ENCODE measurements at regions not wholly inside any gene's neighbourhood (a gene's known extent, or its start where the extent isn't known, plus 50 kb on each side); places are given as distances from the start of the nearest gene placed in this dataset.

DNA sequence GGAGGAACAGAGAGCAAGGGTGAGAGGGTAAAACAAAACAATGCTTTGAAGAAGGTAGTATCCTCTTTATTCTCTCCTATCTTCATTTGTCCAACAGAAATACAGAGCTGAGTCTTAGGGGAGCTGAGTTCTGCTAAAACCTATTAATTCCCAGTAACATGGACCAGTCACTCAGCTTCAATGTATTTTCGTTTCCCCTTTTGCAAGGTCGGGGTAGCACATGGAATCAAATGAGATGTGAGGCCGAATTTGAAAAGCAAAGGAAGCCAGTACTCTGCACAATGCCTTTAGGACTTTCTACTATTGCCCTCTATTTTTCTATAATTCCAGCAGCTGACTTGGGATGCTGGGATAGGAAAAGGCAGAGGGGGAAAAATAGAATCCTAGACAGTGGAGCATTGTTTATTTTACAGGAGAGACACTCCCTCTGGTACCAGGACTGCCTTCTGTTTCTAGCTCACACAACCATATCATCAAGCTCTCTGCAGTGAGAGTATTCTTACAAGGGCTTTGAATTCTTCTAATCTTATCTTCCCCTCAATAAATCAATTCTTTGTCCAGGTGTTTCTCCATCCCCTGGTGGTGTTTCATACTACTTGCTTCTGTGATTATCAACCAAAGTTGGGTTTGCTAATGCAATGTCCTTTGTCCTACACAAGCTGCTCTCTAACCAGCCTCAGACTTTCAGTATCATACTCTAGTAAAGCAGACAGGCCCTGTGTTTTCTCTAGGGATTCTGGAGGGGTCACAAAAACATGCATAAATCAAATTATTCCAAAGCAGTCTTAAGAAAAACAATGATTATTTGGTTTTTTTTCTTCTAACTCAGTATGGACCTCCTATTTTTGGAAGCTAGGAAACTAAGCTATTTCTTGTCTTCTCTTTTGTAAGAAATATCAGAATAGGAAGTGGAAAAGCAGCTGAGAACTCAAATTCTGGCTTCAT, 341.5 kb downstream of the OSTF1 start:
- no peak overlapping the region for H2BK12ac ChIP-seq (ENCODE audit: low read length)
- H3K18ac ChIP-seq (ENCODE audit: low read length), result no peak overlapping the region
- no peak overlapping the region for H2AK5ac ChIP-seq (ENCODE audit: low read length)
- H2BK5ac ChIP-seq (ENCODE audit: low read depth, low read length, poor library complexity), result no peak overlapping the region
- no peaks in the 10 kb centered on the region for H3K36me3 ChIP-seq (ENCODE audit: control insufficient read depth in 1 of 2, insufficient read depth in 2 of 2, low read length in 2 of 2)
- H3K9me3 ChIP-seq (ENCODE audit: insufficient read depth, low read depth, low read length), result no peaks in the 10 kb centered on the region
- no peaks in the 10 kb centered on the region for H3K27me3 ChIP-seq (ENCODE audit: insufficient read depth, low read length)
- no peak overlapping the region for H3K4ac ChIP-seq (ENCODE audit: low read depth, low read length)
- H2AFZ ChIP-seq (ENCODE audit: insufficient read depth, low read length, poor library complexity), result no peak overlapping the region
- H3K79me2 ChIP-seq (ENCODE audit: control insufficient read depth, insufficient read depth, low read length, poor library complexity), result no peaks in the 10 kb centered on the region
- H4K12ac ChIP-seq (ENCODE audit: low read depth, low read length), result no peak overlapping the region
- no peak overlapping the region for H3K23ac ChIP-seq (ENCODE audit: low read length)
- H3K14ac ChIP-seq (ENCODE audit: low read length), result no peak overlapping the region
- no peak overlapping the region for H4K91ac ChIP-seq (ENCODE audit: low read depth, low read length)
- no peak overlapping the region for H4K8ac ChIP-seq (ENCODE audit: low read depth, low read length)
- no CpG with 5 or more reads among the region's 3 CpGs for WGBS (ENCODE audit: extremely low coverage, insufficient coverage, insufficient read length)
- H3K4me1 ChIP-seq (ENCODE audit: control insufficient read depth in 1 of 2, insufficient read depth in 2 of 2, low read length in 2 of 2), result no peaks in the 10 kb centered on the region
- H3K4me2 ChIP-seq (ENCODE audit: low read length), result no peak overlapping the region
- H2BK120ac ChIP-seq (ENCODE audit: insufficient read depth, low read length, poor library complexity), result no peak overlapping the region
- H3K9ac ChIP-seq (ENCODE audit: low read length), result no peak overlapping the region
- no peak overlapping the region for H3K4me3 ChIP-seq (ENCODE audit: low read depth, low read length)
- H3K79me1 ChIP-seq (ENCODE audit: low read length), result no peaks in the 10 kb centered on the region
- no peak for DNase-seq
- H3K27ac ChIP-seq (ENCODE audit: low read depth, low read length), result no peak overlapping the region

- H3K27me3 ChIP-seq (ENCODE audit: insufficient read depth, low read length), result no peaks in the 10 kb centered on the region
- H4K12ac ChIP-seq (ENCODE audit: low read depth, low read length), result no peak overlapping the region
- H3K4me2 ChIP-seq (ENCODE audit: low read length), result no peak overlapping the region
- H3K14ac ChIP-seq (ENCODE audit: low read length), result no peak overlapping the region
- DNase-seq, result no peak
- no peaks in the 10 kb centered on the region for H3K79me1 ChIP-seq (ENCODE audit: low read length)
- H2BK12ac ChIP-seq (ENCODE audit: low read length), result no peak overlapping the region
- no peaks in the 10 kb centered on the region for H3K9me3 ChIP-seq (ENCODE audit: insufficient read depth, low read depth, low read length)
- no peak overlapping the region for H3K4ac ChIP-seq (ENCODE audit: low read depth, low read length)
- no peak overlapping the region for H3K9ac ChIP-seq (ENCODE audit: low read length)
- H2BK5ac ChIP-seq (ENCODE audit: low read depth, low read length, poor library complexity), result no peak overlapping the region
- no peak overlapping the region for H2BK120ac ChIP-seq (ENCODE audit: insufficient read depth, low read length, poor library complexity)
- H3K4me1 ChIP-seq (ENCODE audit: control insufficient read depth in 1 of 2, insufficient read depth in 2 of 2, low read length in 2 of 2), result no peaks in the 10 kb centered on the region
- H3K4me3 ChIP-seq (ENCODE audit: low read depth, low read length), result no peak overlapping the region
- H3K36me3 ChIP-seq (ENCODE audit: control insufficient read depth in 1 of 2, insufficient read depth in 2 of 2, low read length in 2 of 2), result no peaks in the 10 kb centered on the region
- no peak overlapping the region for H3K23ac ChIP-seq (ENCODE audit: low read length)
- H2AFZ ChIP-seq (ENCODE audit: insufficient read depth, low read length, poor library complexity), result no peak overlapping the region
- no peaks in the 10 kb centered on the region for H3K79me2 ChIP-seq (ENCODE audit: control insufficient read depth, insufficient read depth, low read length, poor library complexity)
- H2AK5ac ChIP-seq (ENCODE audit: low read length), result no peak overlapping the region
- H4K8ac ChIP-seq (ENCODE audit: low read depth, low read length), result no peak overlapping the region
- no peak overlapping the region for H3K18ac ChIP-seq (ENCODE audit: low read length)
- no peak overlapping the region for H4K91ac ChIP-seq (ENCODE audit: low read depth, low read length)
- H3K27ac ChIP-seq (ENCODE audit: low read depth, low read length), result no peak overlapping the region
These were observed 343.1 kb downstream of the OSTF1 start for GRCh38 chr9:75431375-75431774.

DNA sequence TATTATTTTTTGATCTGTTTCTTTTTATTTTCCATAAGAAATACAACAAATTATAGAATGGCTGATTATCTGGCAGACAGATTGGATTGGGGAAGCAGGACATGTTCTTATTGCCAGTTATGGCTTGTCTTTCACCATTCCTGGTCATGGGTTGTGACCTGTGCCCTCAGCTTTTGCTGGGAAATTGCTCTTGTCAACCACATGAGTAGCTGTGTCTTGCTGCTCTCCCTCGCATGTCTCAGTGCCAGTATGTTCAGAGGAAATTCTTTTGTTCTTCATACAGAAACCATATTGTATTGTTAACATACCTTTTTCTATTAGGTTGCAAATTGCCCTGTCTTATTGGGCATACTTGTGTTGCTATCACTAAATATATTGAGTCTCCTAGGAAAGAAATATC, 344.1 kb downstream of the OSTF1 start:
- Histone ChIP-seq H3K36me3 (ENCODE audit: control insufficient read depth in 1 of 2, insufficient read depth in 2 of 2, low read length in 2 of 2) (no peaks in the 10 kb centered on the region), H2AFZ (ENCODE audit: insufficient read depth, low read length, poor library complexity) (no peak overlapping the region), H3K9me3 (ENCODE audit: insufficient read depth, low read depth, low read length) (no peaks in the 10 kb centered on the region), H2BK120ac (ENCODE audit: insufficient read depth, low read length, poor library complexity) (no peak overlapping the region), H4K91ac (ENCODE audit: low read depth, low read length) (no peak overlapping the region), H4K8ac (ENCODE audit: low read depth, low read length) (no peak overlapping the region), H3K27ac (ENCODE audit: low read depth, low read length) (no peak overlapping the region), H3K79me1 (ENCODE audit: low read length) (no peaks in the 10 kb centered on the region), H3K4ac (ENCODE audit: low read depth, low read length) (no peak overlapping the region), H3K27me3 (ENCODE audit: insufficient read depth, low read length) (no peaks in the 10 kb centered on the region), H2BK12ac (ENCODE audit: low read length) (no peak overlapping the region), H4K12ac (ENCODE audit: low read depth, low read length) (no peak overlapping the region), H3K4me2 (ENCODE audit: low read length) (no peak overlapping the region), H3K18ac (ENCODE audit: low read length) (no peak overlapping the region), H3K14ac (ENCODE audit: low read length) (no peak overlapping the region), H2BK5ac (ENCODE audit: low read depth, low read length, poor library complexity) (no peak overlapping the region), H3K4me1 (ENCODE audit: control insufficient read depth in 1 of 2, insufficient read depth in 2 of 2, low read length in 2 of 2) (no peaks in the 10 kb centered on the region), H2AK5ac (ENCODE audit: low read length) (no peak overlapping the region), H3K23ac (ENCODE audit: low read length) (no peak overlapping the region), H3K79me2 (ENCODE audit: control insufficient read depth, insufficient read depth, low read length, poor library complexity) (no peaks in the 10 kb centered on the region), H3K9ac (ENCODE audit: low read length) (no peak overlapping the region), H3K4me3 (ENCODE audit: low read depth, low read length) (no peak overlapping the region)
- WGBS (ENCODE audit: extremely low coverage, insufficient coverage, insufficient read length), result no CpG with 5 or more reads among the region's 1 CpG
- no peak for DNase-seq

- H3K4me1 ChIP-seq (ENCODE audit: control insufficient read depth in 1 of 2, insufficient read depth in 2 of 2, low read length in 2 of 2), result no peaks in the 10 kb centered on the region
- no peaks in the 10 kb centered on the region for H3K79me2 ChIP-seq (ENCODE audit: control insufficient read depth, insufficient read depth, low read length, poor library complexity)
- no peak overlapping the region for H3K4ac ChIP-seq (ENCODE audit: low read depth, low read length)
- H4K12ac ChIP-seq (ENCODE audit: low read depth, low read length), result no peak overlapping the region
- no peaks in the 10 kb centered on the region for H3K36me3 ChIP-seq (ENCODE audit: control insufficient read depth in 1 of 2, insufficient read depth in 2 of 2, low read length in 2 of 2)
- no peaks in the 10 kb centered on the region for H3K9me3 ChIP-seq (ENCODE audit: insufficient read depth, low read depth, low read length)
- H3K79me1 ChIP-seq (ENCODE audit: low read length), result no peaks in the 10 kb centered on the region
- no peak overlapping the region for H2BK12ac ChIP-seq (ENCODE audit: low read length)
- no peak overlapping the region for H3K27ac ChIP-seq (ENCODE audit: low read depth, low read length)
- H4K8ac ChIP-seq (ENCODE audit: low read depth, low read length), result no peak overlapping the region
- DNase-seq, result no peak
- H3K4me2 ChIP-seq (ENCODE audit: low read length), result no peak overlapping the region
- H2BK120ac ChIP-seq (ENCODE audit: insufficient read depth, low read length, poor library complexity), result no peak overlapping the region
- H4K91ac ChIP-seq (ENCODE audit: low read depth, low read length), result no peak overlapping the region
- H3K9ac ChIP-seq (ENCODE audit: low read length), result no peak overlapping the region
- H3K4me3 ChIP-seq (ENCODE audit: low read depth, low read length), result no peak overlapping the region
- H3K18ac ChIP-seq (ENCODE audit: low read length), result no peak overlapping the region
- H2AK5ac ChIP-seq (ENCODE audit: low read length), result no peak overlapping the region
- H3K27me3 ChIP-seq (ENCODE audit: insufficient read depth, low read length), result no peaks in the 10 kb centered on the region
- H2BK5ac ChIP-seq (ENCODE audit: low read depth, low read length, poor library complexity), result no peak overlapping the region
- H3K23ac ChIP-seq (ENCODE audit: low read length), result no peak overlapping the region
- H2AFZ ChIP-seq (ENCODE audit: insufficient read depth, low read length, poor library complexity), result no peak overlapping the region
- H3K14ac ChIP-seq (ENCODE audit: low read length), result no peak overlapping the region
These were observed 344.6 kb downstream of the OSTF1 start for GRCh38 chr9:75432888-75433287.

Data from trophoblast cell (in vitro differentiated cells and primary cell).